A549 (cell line): ENCODE measurements at regions not wholly inside any gene's neighbourhood (a gene's known extent, or its start where the extent isn't known, plus 50 kb on each side); places are given as distances from the start of the nearest gene placed in this dataset.

Experiments used
- BCL3 ChIP-seq: fragments of >200 bp; sonication (Bioruptor Twin); formaldehyde crosslinking; IDR thresholded peaks from 3 replicates; pipeline ENCODE4 v1.6.1; 2016
- CHD4 ChIP-seq: fragments of 200-600 bp; sonication (generic); IDR thresholded peaks from 2 replicates; pipeline ENCODE4 v1.6.1; 2016; ENCODE audit warnings: antibody characterized with exemption, mild to moderate bottlenecking, borderline replicate concordance
- CTCF ChIP-seq: fragments of >200 bp; sonication (Bioruptor Twin); formaldehyde crosslinking; IDR thresholded peaks from 3 replicates; pipeline ENCODE4 v1.5.1; 2016
- NFE2L2 ChIP-seq: fragments of 150-350 bp; conservative IDR thresholded peaks from 2 replicates; pipeline ENCODE4 v1.6.1; 2014; ENCODE audit warnings: low read length
- SREBF2 ChIP-seq: fragments of 450-650 bp; IDR thresholded peaks from 2 replicates; pipeline ENCODE4 v1.6.1; 2014; ENCODE audit warnings: mild to moderate bottlenecking, moderate library complexity

GRCh38 chr11:134584706-134585445 is 172.8 kb upstream of the B3GAT1 start:
- no peak for TF ChIP-seq CTCF
- no peak for TF ChIP-seq BCL3
- TF ChIP-seq CHD4 = no peak
- no peak for TF ChIP-seq NFE2L2
- TF ChIP-seq SREBF2 = no peak
